ENCODE measurements at regions not wholly inside any gene's neighbourhood (a gene's known extent, or its start where the extent isn't known, plus 50 kb on each side); places are given as distances from the start of the nearest gene placed in this dataset.

- Histone ChIP-seq H3K4me2 (no peak overlapping the region), H3K27ac (ENCODE audit: low read depth) (no peak overlapping the region), H3F3A (replicated peaks; ENCODE audit: low read depth) (no peaks in the 10 kb centered on the region), H4K20me1 (replicated peaks; ENCODE audit: insufficient read depth) (no peaks in the 10 kb centered on the region), H3K9me2 (ENCODE audit: insufficient read depth) (no peaks in the 10 kb centered on the region), H3K4me1 (ENCODE audit: insufficient read depth) (no peaks in the 10 kb centered on the region), H3K27me3 (ENCODE audit: insufficient read depth) (no peaks in the 10 kb centered on the region), H3K79me2 (replicated peaks; ENCODE audit: insufficient read depth) (no peaks in the 10 kb centered on the region), H3K36me3 (ENCODE audit: insufficient read depth) (no peaks in the 10 kb centered on the region), H2AFZ (no peak overlapping the region), H3K4me3 (no peak overlapping the region)
- Mint-ChIP-seq H3K9me3 (no peaks in the 10 kb centered on the region), H3K27ac (no peak overlapping the region), H3K4me3 (no peak overlapping the region), H3K27me3 (ENCODE audit: insufficient read depth, low read depth, poor library complexity) (no peaks in the 10 kb centered on the region), H3K36me3 (ENCODE audit: low read depth) (no peaks in the 10 kb centered on the region), H3K4me1 (peaks cover 2% of the 10 kb centered on the region; the same call in 1 of the 3 replicates)
- TF ChIP-seq CREB1 (CRISPR knock-in tag; IDR thresholded peaks at IDR 0.05; ENCODE audit: low read depth): no peak
- no peak for TF ChIP-seq POLR2AphosphoS5 (IDR thresholded peaks at IDR 0.05; ENCODE audit: low read depth)
- TF ChIP-seq STAT1 (IDR thresholded peaks at IDR 0.05; ENCODE audit: unreplicated experiment): no peak
- TF ChIP-seq REST (IDR thresholded peaks at IDR 0.05; ENCODE audit: unreplicated experiment): no peak
- no peak for TF ChIP-seq EZH2 (IDR thresholded peaks at IDR 0.05; ENCODE audit: low read depth, unreplicated experiment)
- TF ChIP-seq ZNF331 (CRISPR knock-in tag; IDR thresholded peaks at IDR 0.05; ENCODE audit: low read depth): no peak
- TF ChIP-seq EZH2phosphoT487 (IDR thresholded peaks at IDR 0.05; ENCODE audit: unreplicated experiment): no peak
- no peak for TF ChIP-seq JUNB (IDR thresholded peaks at IDR 0.05; ENCODE audit: unreplicated experiment)
- TF ChIP-seq NANOG (IDR thresholded peaks at IDR 0.05; ENCODE audit: borderline replicate concordance): no peak
- no peak for TF ChIP-seq CTCF (conservative IDR thresholded peaks at IDR 0.05; ENCODE audit: low read depth in 2 of 2)
- no peak for TF ChIP-seq ZNF462 (CRISPR knock-in tag; IDR thresholded peaks at IDR 0.05)
- no peak for TF ChIP-seq ETS1 (IDR thresholded peaks at IDR 0.05)
- DNase-seq (ENCODE audit: low spot score): no peak
- ATAC-seq: no peak
These were observed 1788.7 kb upstream of the FLRT2 start for GRCh38 chr14:83741269-83741668.

Measured in GM23338 (cell line).